Natural killer cell treated with Interleukin-12 subunit alpha and Interleukin-12 subunit beta and Interleukin-15 and Interleukin-18, amount 100 ng/mL, for 72 hours (primary cell): ENCODE measurements at regions not wholly inside any gene's neighbourhood (a gene's known extent, or its start where the extent isn't known, plus 50 kb on each side); places are given as distances from the start of the nearest gene placed in this dataset.
A peak's percentile ranks its signal among the peaks of the same experiment; 100 is the strongest.

Experiments
- ATAC-seq, 2 donors: fragments of 150-1000 bp; cut with Tn5 transposase in 1 of 2; sonication (Bioruptor Pico), chemical (Tn5 transposase) in 1 of 2; 2 replicates each; pipeline ENCODE4 v1.10.0; 2021
- DNase-seq: peaks from one replicate; pipeline ENCODE4 v3.0.0; 2022; ENCODE audit warnings: low spot score
- H3K27ac Mint-ChIP-seq, 2 donors: 1 replicate in 1 of 2; 2 replicates in 1 of 2; pipeline ENCODE4 v1.8.0; 2022; ENCODE audit warnings: mixed read lengths in 2 of 2, mild to moderate bottlenecking in 1 of 2, moderate library complexity in 1 of 2
- H3K27me3 Mint-ChIP-seq, 2 donors: 1 replicate in 1 of 2; 2 replicates in 1 of 2; pipeline ENCODE4 v1.8.0; 2022; ENCODE audit warnings: mixed read lengths in 2 of 2
- H3K36me3 Mint-ChIP-seq: one replicate; pipeline ENCODE4 v1.8.0; 2022; ENCODE audit warnings: mixed read lengths
- H3K4me1 Mint-ChIP-seq, 2 donors: 1 replicate in 1 of 2; 2 replicates in 1 of 2; pipeline ENCODE4 v1.8.0; 2022; ENCODE audit warnings: low read depth in 2 of 2, mixed read lengths in 2 of 2, mild to moderate bottlenecking in 1 of 2
- H3K4me3 Mint-ChIP-seq: one replicate; pipeline ENCODE4 v1.8.0; 2022; ENCODE audit warnings: mixed read lengths
- H3K9me3 Mint-ChIP-seq: 2 replicates; pipeline ENCODE4 v1.8.0; 2022; ENCODE audit warnings: mixed read lengths

DNA sequence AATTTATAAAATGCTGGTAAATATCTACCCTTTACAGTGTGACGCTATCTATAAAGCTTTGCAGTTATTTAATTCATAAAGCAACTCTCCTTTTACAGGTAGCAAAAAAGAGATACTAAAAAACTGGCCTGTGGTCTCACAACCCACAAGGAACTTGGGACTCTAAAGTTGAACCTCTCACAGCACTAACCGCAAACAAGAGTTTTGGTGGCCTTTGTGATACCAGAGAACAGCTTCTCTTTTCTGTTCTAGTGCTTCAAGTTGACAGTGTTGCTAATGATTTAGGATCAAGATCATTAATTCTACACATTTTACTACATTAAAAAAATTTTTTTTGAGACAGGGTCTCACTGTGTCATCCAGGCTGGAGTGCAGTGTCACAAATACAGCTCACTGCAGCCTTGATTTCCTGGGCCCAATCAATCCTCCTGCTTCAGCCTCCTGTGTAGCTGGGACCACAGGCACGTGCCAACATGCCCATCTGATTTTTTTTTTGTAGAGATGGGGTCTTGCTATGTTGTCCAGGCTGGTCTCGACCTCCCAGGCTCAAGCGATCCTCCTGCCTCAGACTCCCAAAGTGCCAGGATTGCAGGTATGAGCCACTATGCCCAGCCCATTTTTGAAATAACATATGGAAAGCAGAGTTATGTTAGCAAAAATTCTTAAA lies 56.0 kb upstream of the ST8SIA6 start:
- Mint-ChIP-seq H3K9me3 (peaks cover 9% of the 10 kb centered on the region), H3K27me3 (no peaks in the 10 kb centered on the region), H3K4me3 (peak overlapping the region; percentile 78), H3K36me3 (no peaks in the 10 kb centered on the region), H3K27ac (peak overlapping the region; percentile 85 to 88), H3K4me1 (peaks cover 52 to 67% of the 10 kb centered on the region in 2 donors)
- peak; percentile 48 to 54 for ATAC-seq
- peak; percentile 72 for DNase-seq

DNA sequence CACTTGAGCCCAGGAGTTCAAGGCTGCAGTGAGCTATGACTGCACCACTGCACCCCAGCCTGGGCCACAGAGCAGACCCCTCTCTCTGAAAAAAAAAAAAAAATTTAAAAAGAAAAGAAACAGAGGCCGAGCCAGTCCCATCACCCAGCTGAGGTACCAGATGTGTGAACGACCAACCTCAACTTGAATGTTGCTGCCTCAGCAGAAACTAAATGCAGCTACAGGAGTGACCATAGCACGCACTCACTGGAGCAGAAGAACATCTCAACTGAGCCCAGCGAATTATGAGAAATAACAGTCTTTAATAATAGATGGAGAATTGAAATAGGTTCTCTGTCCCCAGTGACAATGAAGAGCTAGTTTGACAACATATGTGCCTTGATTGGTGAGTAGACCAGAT lies 53.1 kb upstream of the ST8SIA6 start:
- no peak for ATAC-seq
- H3K27ac Mint-ChIP-seq, result peak overlapping the region; percentile 88 to 90

DNA sequence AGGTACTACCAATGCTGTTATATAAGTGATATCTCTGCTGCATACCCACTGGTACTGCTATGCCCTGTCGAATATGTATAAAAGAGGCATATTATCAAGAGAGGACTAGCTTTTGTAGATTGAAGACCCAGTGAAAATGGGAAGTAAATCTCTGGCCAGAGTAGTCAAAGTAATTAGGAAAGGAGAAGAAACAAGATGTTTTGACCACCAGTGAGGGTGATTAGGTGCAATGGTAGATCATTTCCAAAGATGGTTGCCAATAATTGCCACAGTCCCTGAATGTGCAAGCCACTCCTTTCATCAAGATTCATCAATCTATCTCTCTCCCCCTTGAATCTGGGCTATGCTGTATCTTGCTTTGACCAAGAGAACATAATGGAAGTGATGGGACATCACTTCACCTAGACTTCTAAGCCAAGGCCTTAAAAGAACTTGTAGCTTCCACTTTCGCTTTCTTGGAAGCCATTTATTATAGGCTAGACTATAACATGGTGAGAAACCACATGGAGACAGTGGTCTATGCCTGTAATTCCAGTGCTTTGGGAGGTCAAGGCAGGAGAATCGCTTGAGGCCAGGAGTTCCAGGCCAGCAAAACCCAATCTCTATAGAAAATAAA lies 52.6 kb upstream of the ST8SIA6 start:
- H3K4me3 Mint-ChIP-seq, result peak overlapping the region; percentile 78
- peaks cover 9% of the 10 kb centered on the region for H3K9me3 Mint-ChIP-seq
- peaks cover 61 to 82% of the 10 kb centered on the region in 2 donors for H3K4me1 Mint-ChIP-seq
- ATAC-seq, result peak; percentile 39 to 53
- no peaks in the 10 kb centered on the region for H3K27me3 Mint-ChIP-seq
- peaks cover 6% of the 10 kb centered on the region for H3K36me3 Mint-ChIP-seq
- no peak for DNase-seq
- H3K27ac Mint-ChIP-seq, result peak overlapping the region; percentile 88 to 90

More for the DNA sequence above, 53.1 kb upstream of the ST8SIA6 start:
- Mint-ChIP-seq H3K4me3 (peak overlapping the region; percentile 78), H3K4me1 (peaks cover 64 to 84% of the 10 kb centered on the region in 2 donors), H3K36me3 (peaks cover 4% of the 10 kb centered on the region), H3K9me3 (peaks cover 9% of the 10 kb centered on the region), H3K27me3 (no peaks in the 10 kb centered on the region)
- DNase-seq, result no peak

DNA sequence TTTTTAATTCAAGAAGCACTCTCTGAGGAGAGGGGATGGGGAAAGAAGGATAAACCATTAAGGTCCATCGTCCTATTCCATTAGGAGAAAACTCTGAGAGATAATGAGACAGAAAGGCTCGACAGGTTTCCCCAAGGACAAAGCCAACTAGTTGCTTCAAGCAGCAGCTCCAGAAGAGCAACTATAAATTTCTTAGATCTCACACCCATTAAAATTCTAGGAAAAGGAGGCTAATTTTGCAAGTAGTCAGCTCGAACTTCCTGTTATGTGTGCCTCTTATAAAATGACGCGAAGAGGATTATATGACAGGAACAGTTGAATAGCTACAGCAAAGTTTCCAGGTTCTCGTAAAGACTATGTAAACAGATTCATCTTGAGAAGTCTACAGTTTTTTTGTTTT lies 52.0 kb upstream of the ST8SIA6 start:
- ATAC-seq (peak; percentile 51 to 60), DNase-seq (no peak)
- Mint-ChIP-seq H3K36me3 (peaks cover 9% of the 10 kb centered on the region), H3K9me3 (peaks cover 9% of the 10 kb centered on the region), H3K27ac (peak overlapping the region; percentile 88 to 90), H3K27me3 (no peaks in the 10 kb centered on the region), H3K4me3 (peak overlapping the region; percentile 78), H3K4me1 (peaks cover 57 to 82% of the 10 kb centered on the region in 2 donors)

DNA sequence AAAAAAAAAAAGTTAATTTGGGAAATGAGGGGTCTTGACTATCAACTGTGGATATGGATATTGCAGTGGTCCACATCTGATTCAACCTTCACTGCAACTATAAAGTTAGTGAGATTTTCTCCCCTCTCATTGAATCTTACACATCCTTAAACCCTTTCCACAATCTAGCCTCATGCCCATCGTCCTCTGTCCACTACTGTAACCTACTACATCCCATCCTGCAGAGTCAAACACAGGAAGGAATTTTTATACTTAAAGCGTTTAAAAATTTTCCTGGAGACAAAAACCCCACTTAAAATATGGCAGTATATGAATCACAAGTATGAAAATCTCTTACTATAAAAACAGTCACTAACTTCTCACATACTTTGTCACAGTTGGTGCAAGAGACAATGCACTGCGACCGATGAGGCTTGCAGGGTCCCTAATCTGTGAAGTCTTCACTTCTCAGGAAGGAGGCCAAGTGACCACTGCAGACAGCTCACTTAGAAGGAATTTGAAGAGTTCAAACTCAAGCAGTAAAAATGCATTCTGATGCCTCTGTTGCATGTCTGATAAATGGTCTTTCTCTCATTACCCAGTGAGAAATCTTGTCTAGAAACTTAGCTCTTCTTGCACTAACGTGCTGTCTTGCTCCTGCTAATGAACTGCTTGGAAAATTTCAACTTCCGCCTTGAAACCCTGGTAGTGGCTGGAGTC lies 50.3 kb upstream of the ST8SIA6 start:
- Mint-ChIP-seq H3K4me3 (peak overlapping the region; percentile 71), H3K9me3 (peaks cover 9% of the 10 kb centered on the region), H3K36me3 (peaks cover 9% of the 10 kb centered on the region), H3K27me3 (no peaks in the 10 kb centered on the region), H3K27ac (peak overlapping the region; percentile 62 to 88), H3K4me1 (peaks cover 49 to 65% of the 10 kb centered on the region in 2 donors)
- ATAC-seq (no peak), DNase-seq (no peak)
